ENCODE measurements at regions not wholly inside any gene's neighbourhood (a gene's known extent, or its start where the extent isn't known, plus 50 kb on each side); places are given as distances from the start of the nearest gene placed in this dataset.

DNA sequence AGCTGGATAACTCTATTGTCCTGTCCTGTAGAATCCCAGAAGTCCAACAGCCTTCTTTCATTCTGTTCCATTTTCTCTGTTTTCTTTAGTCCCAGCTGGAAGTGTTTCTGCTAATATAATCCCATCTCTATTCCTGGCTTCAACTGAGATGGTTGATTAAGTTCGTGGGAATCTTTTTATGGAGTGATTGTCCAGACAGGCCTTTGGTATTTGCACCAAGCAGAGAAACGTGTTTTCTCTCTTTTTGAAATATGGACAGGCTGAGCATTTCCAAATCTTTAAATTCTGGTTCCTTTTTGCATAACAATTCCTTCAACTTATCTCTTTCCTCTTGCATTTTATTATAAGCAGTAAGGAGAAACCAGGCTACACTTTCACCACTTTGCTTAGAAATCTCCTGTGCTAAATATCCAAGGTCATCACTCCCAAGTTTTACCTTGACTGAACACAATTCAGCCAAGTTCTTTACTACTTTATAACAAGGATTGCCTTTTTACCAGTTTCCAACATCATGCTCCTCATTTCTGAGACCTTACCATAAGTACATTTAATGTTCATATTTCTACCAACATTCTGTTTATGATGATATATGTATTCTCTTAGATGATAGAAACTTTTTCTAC lies 108.8 kb downstream of the ZFP36L2 start:
- CTCF ChIA-PET (ENCODE audit: unreplicated experiment), result no interaction called here
- H3K9me2 ChIP-seq (ENCODE audit: insufficient read depth, low read length), result no peaks in the 10 kb centered on the region
- no peaks in the 10 kb centered on the region for H4K20me1 ChIP-seq (ENCODE audit: insufficient read depth, low read length)
- H3K79me2 ChIP-seq (ENCODE audit: insufficient read depth, low read depth, low read length), result no peaks in the 10 kb centered on the region
- BruUV-seq (replicated peaks), result no TSS peak
- no peak overlapping the region for H3K27ac ChIP-seq (ENCODE audit: low read depth, low read length, poor library complexity, severe bottlenecking)
- DNase-seq (ENCODE audit: low spot score), result no peak
- TF ChIP-seq, protein P1, sequence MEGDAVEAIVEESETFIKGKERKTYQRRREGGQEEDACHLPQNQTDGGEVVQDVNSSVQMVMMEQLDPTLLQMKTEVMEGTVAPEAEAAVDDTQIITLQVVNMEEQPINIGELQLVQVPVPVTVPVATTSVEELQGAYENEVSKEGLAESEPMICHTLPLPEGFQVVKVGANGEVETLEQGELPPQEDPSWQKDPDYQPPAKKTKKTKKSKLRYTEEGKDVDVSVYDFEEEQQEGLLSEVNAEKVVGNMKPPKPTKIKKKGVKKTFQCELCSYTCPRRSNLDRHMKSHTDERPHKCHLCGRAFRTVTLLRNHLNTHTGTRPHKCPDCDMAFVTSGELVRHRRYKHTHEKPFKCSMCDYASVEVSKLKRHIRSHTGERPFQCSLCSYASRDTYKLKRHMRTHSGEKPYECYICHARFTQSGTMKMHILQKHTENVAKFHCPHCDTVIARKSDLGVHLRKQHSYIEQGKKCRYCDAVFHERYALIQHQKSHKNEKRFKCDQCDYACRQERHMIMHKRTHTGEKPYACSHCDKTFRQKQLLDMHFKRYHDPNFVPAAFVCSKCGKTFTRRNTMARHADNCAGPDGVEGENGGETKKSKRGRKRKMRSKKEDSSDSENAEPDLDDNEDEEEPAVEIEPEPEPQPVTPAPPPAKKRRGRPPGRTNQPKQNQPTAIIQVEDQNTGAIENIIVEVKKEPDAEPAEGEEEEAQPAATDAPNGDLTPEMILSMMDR (conservative IDR thresholded peaks at IDR 0.05; ENCODE audit: low read length), result no peak
- TF ChIP-seq EZH2phosphoT487 (IDR thresholded peaks at IDR 0.05; ENCODE audit: borderline replicate concordance, low read depth, low read length), result no peak
- H3K36me3 ChIP-seq (ENCODE audit: insufficient read depth, low read length), result no peaks in the 10 kb centered on the region; the same call in 1 of the 2 replicates
- intact Hi-C loops (cut with micrococcal nuclease; ENCODE audit: unreplicated experiment), result no loop called here
- H3K4me1 ChIP-seq (ENCODE audit: insufficient read depth, low read length, poor library complexity, severe bottlenecking), result no peaks in the 10 kb centered on the region
- no peak overlapping the region for H3K4me3 ChIP-seq (ENCODE audit: low read depth, low read length, poor library complexity, severe bottlenecking)
- H3K9me3 ChIP-seq (ENCODE audit: low read length), result peaks cover 10% of the 10 kb centered on the region; the same call in 1 of the 2 replicates
- POLR2A ChIA-PET, result no interaction called here
- no peak overlapping the region for H3K4me2 ChIP-seq (ENCODE audit: low read length)
- no peak overlapping the region for H2AFZ ChIP-seq (ENCODE audit: low read length)

GRCh38 chr2:43116988-43117387 lies 109.4 kb downstream of the ZFP36L2 start:
- ChIA-PET POLR2A (no interaction called here), CTCF (ENCODE audit: unreplicated experiment) (no interaction called here)
- Histone ChIP-seq H3K4me3 (ENCODE audit: low read depth, low read length, poor library complexity, severe bottlenecking) (no peak overlapping the region), H3K79me2 (ENCODE audit: insufficient read depth, low read depth, low read length) (no peaks in the 10 kb centered on the region), H3K4me1 (ENCODE audit: insufficient read depth, low read length, poor library complexity, severe bottlenecking) (no peaks in the 10 kb centered on the region), H2AFZ (ENCODE audit: low read length) (no peak overlapping the region), H3K9me3 (ENCODE audit: low read length) (peaks cover 10% of the 10 kb centered on the region; the same call in 1 of the 2 replicates), H3K27ac (ENCODE audit: low read depth, low read length, poor library complexity, severe bottlenecking) (no peak overlapping the region), H4K20me1 (ENCODE audit: insufficient read depth, low read length) (no peaks in the 10 kb centered on the region), H3K36me3 (ENCODE audit: insufficient read depth, low read length) (no peaks in the 10 kb centered on the region; the same call in 1 of the 2 replicates), H3K9me2 (ENCODE audit: insufficient read depth, low read length) (no peaks in the 10 kb centered on the region), H3K4me2 (ENCODE audit: low read length) (no peak overlapping the region)
- BruUV-seq (replicated peaks), result no TSS peak
- intact Hi-C loops (cut with micrococcal nuclease; ENCODE audit: unreplicated experiment), result no loop called here
- TF ChIP-seq, protein P1 (conservative IDR thresholded peaks at IDR 0.05; ENCODE audit: low read length), result no peak
- no peak for TF ChIP-seq EZH2phosphoT487 (IDR thresholded peaks at IDR 0.05; ENCODE audit: borderline replicate concordance, low read depth, low read length)
- DNase-seq (ENCODE audit: low spot score), result no peak

- Histone ChIP-seq H3K79me2 (ENCODE audit: insufficient read depth, low read depth, low read length) (no peaks in the 10 kb centered on the region), H3K4me3 (ENCODE audit: low read depth, low read length, poor library complexity, severe bottlenecking) (no peak overlapping the region), H3K9me2 (ENCODE audit: insufficient read depth, low read length) (no peaks in the 10 kb centered on the region), H4K20me1 (ENCODE audit: insufficient read depth, low read length) (no peaks in the 10 kb centered on the region), H2AFZ (ENCODE audit: low read length) (no peak overlapping the region), H3K27ac (ENCODE audit: low read depth, low read length, poor library complexity, severe bottlenecking) (no peak overlapping the region), H3K9me3 (ENCODE audit: low read length) (peaks cover 10% of the 10 kb centered on the region; the same call in 1 of the 2 replicates), H3K36me3 (ENCODE audit: insufficient read depth, low read length) (no peaks in the 10 kb centered on the region; the same call in 1 of the 2 replicates), H3K4me1 (ENCODE audit: insufficient read depth, low read length, poor library complexity, severe bottlenecking) (no peaks in the 10 kb centered on the region), H3K4me2 (ENCODE audit: low read length) (no peak overlapping the region)
- TF ChIP-seq, protein P1 (conservative IDR thresholded peaks at IDR 0.05; ENCODE audit: low read length), result no peak
- no peak for TF ChIP-seq EZH2phosphoT487 (IDR thresholded peaks at IDR 0.05; ENCODE audit: borderline replicate concordance, low read depth, low read length)
- POLR2A ChIA-PET, result no interaction called here
- no TSS peak for BruUV-seq (replicated peaks)
- no peak for DNase-seq (ENCODE audit: low spot score)
- CTCF ChIA-PET (ENCODE audit: unreplicated experiment), result no interaction called here
- intact Hi-C loops (cut with micrococcal nuclease; ENCODE audit: unreplicated experiment), result no loop called here
Measured at GRCh38 chr2:43115881-43116280, 110.5 kb downstream of the ZFP36L2 start.

Measured in OCI-LY7 (cell line).